ENCODE measurements at regions not wholly inside any gene's neighbourhood (a gene's known extent, or its start where the extent isn't known, plus 50 kb on each side); places are given as distances from the start of the nearest gene placed in this dataset.

- no peak for DNase-seq (ENCODE audit: low read depth, low spot score)
These were observed 91.8 kb upstream of the KLF7 start for GRCh38 chr2:207257251-207258250.

GRCh38 chr2:207258263-207258991, 92.7 kb upstream of the KLF7 start:
- DNase-seq (ENCODE audit: low read depth, low spot score): peak; percentile 85

GRCh38 chr2:207260021-207260420, 94.3 kb upstream of the KLF7 start:
- no peak for DNase-seq (ENCODE audit: low read depth, low spot score)

- DNase-seq (ENCODE audit: low read depth, low spot score): no peak
These were observed 95.2 kb upstream of the KLF7 start for GRCh38 chr2:207260947-207261346.

- DNase-seq (ENCODE audit: low read depth, low spot score): no peak
These were observed 98.6 kb upstream of the KLF7 start for GRCh38 chr2:207264310-207264709.

- DNase-seq (ENCODE audit: low read depth, low spot score): no peak
These were observed 99.6 kb upstream of the KLF7 start for GRCh38 chr2:207265332-207265731.

- DNase-seq (ENCODE audit: low read depth, low spot score): no peak
These were observed 100.1 kb upstream of the KLF7 start for GRCh38 chr2:207265869-207266268.

GRCh38 chr2:207266648-207267047, 100.9 kb upstream of the KLF7 start:
- no peak for DNase-seq (ENCODE audit: low read depth, low spot score)

GRCh38 chr2:207269038-207269437, 103.3 kb upstream of the KLF7 start:
- DNase-seq (ENCODE audit: low read depth, low spot score): no peak

- no peak for DNase-seq (ENCODE audit: low read depth, low spot score)
These were observed 108.9 kb upstream of the KLF7 start for GRCh38 chr2:207274530-207275189.

GRCh38 chr2:207275779-207276178, 110.0 kb upstream of the KLF7 start:
- DNase-seq (ENCODE audit: low read depth, low spot score): no peak

GRCh38 chr2:207276248-207276647, 110.5 kb upstream of the KLF7 start:
- DNase-seq (ENCODE audit: low read depth, low spot score): no peak

GRCh38 chr2:207276858-207277257, 111.1 kb upstream of the KLF7 start:
- no peak for DNase-seq (ENCODE audit: low read depth, low spot score)

- no peak for DNase-seq (ENCODE audit: low read depth, low spot score)
These were observed 113.8 kb upstream of the KLF7 start for GRCh38 chr2:207279520-207279919.

- DNase-seq (ENCODE audit: low read depth, low spot score): no peak
These were observed 115.7 kb upstream of the KLF7 start for GRCh38 chr2:207281436-207281835.

- DNase-seq (ENCODE audit: low read depth, low spot score): no peak
These were observed 117.2 kb upstream of the KLF7 start for GRCh38 chr2:207282916-207283315.

GRCh38 chr2:207283356-207283755, 117.6 kb upstream of the KLF7 start:
- DNase-seq (ENCODE audit: low read depth, low spot score): peak; percentile 41

- no peak for DNase-seq (ENCODE audit: low read depth, low spot score)
These were observed 119.1 kb upstream of the KLF7 start for GRCh38 chr2:207284556-207285472.

- no peak for DNase-seq (ENCODE audit: low read depth, low spot score)
These were observed 119.7 kb upstream of the KLF7 start for GRCh38 chr2:207285473-207285815.

- no peak for DNase-seq (ENCODE audit: low read depth, low spot score)
These were observed 120.4 kb upstream of the KLF7 start for GRCh38 chr2:207286106-207286505.

GRCh38 chr2:207288628-207289027, 122.9 kb upstream of the KLF7 start:
- DNase-seq (ENCODE audit: low read depth, low spot score): peak; percentile 40
